Transverse colon (tissue), 4 donors: ENCODE measurements at regions not wholly inside any gene's neighbourhood (a gene's known extent, or its start where the extent isn't known, plus 50 kb on each side); places are given as distances from the start of the nearest gene placed in this dataset.

Experiments
- DNase-seq: peaks from one replicate; pipeline ENCODE4 v3.0.0-alpha.2; 2019
- H3K27ac ChIP-seq, 4 donors: fragments of 200-600 bp; sonication (generic); 2 replicates each; pipeline ENCODE4 v1.5.1; 2016 to 2018; ENCODE audit warnings: inconsistent platforms in 4 of 4
- H3K27me3 ChIP-seq: fragments of 200-600 bp; sonication (generic); 2 replicates; pipeline ENCODE4 v1.5.1; 2017; ENCODE audit warnings: inconsistent platforms
- H3K36me3 ChIP-seq, 4 donors: fragments of 200-600 bp; sonication (generic); 2 replicates each; pipeline ENCODE4 v1.5.1; 2017 to 2019; ENCODE audit warnings: inconsistent platforms in 4 of 4
- H3K4me1 ChIP-seq, 4 donors: fragments of 200-600 bp; sonication (generic); 2 replicates each; pipeline ENCODE4 v1.5.1; 2017 to 2020; ENCODE audit warnings: inconsistent platforms in 4 of 4
- H3K4me3 ChIP-seq, 4 donors: fragments of 200-600 bp; sonication (generic); 1 replicate in 1 of 4; 2 replicates in 3 of 4; pipeline versions ENCODE4 v1.5.1 to v1.6.1; 2017 to 2019; ENCODE audit warnings: inconsistent platforms in 4 of 4
- H3K9me3 ChIP-seq, 2 donors: fragments of 200-600 bp; sonication (generic); 2 replicates each; pipeline ENCODE4 v1.5.1; 2017 to 2019; ENCODE audit warnings: inconsistent platforms in 2 of 2
- EP300 ChIP-seq: sonication (generic); formaldehyde crosslinking; IDR thresholded peaks from one replicate; pipeline ENCODE4 v1.6.1; 2017; ENCODE audit warnings: antibody characterized with exemption, low read depth
- POLR2A ChIP-seq: fragments of 450-650 bp; IDR thresholded peaks from one replicate; pipeline ENCODE4 v1.6.1; 2016; ENCODE audit warnings: antibody characterized with exemption, mild to moderate bottlenecking, moderate library complexity
- POLR2AphosphoS5 ChIP-seq, 3 donors: sonication (generic); formaldehyde crosslinking; IDR thresholded peaks; one replicate each; pipeline ENCODE4 v1.6.1; 2016; ENCODE audit warnings: antibody characterized with exemption in 3 of 3
- WGBS, 2 donors: methylation state at CpG; one replicate each; pipeline ENCODE4 v1.1.5; 2018; ENCODE audit warnings: low coverage in 1 of 2; 5-methylcytosine and 5-hydroxymethylcytosine counted together
- in situ Hi-C, 4 donors: fragments of 200-750 bp; cut with MboI; loops; one replicate each; pipeline versions ENCODE4 v1.15.0 to v1.15.1; 2017; ENCODE audit warnings: low sequenced_read_pairs in 3 of 4, low pct_ligation_motif_present in 1 of 4, low pct_unique_long_range_greater_than_20kb in 1 of 4
- intact Hi-C: fragments of 100-400 bp; cut with DNase I; formaldehyde crosslinking; loops from one replicate; pipeline ENCODE4 v1.15.1; 2023; ENCODE audit warnings: low total_unique reads
- TF ChIP-seq, protein P1 (sequence below), 5 experiments: fragments of 200-600 bp in 3 of 5; fragments of 450-650 bp in 2 of 5; sonication (generic) in 3 of 5; IDR thresholded peaks; 1 replicate in 2 of 5; 2 replicates in 3 of 5; pipeline ENCODE4 v1.5.1; 2016 to 2017; ENCODE audit warnings: antibody characterized with exemption in 5 of 5, inconsistent platforms in 3 of 5, mild to moderate bottlenecking in 2 of 5, moderate library complexity in 1 of 5

DNA sequence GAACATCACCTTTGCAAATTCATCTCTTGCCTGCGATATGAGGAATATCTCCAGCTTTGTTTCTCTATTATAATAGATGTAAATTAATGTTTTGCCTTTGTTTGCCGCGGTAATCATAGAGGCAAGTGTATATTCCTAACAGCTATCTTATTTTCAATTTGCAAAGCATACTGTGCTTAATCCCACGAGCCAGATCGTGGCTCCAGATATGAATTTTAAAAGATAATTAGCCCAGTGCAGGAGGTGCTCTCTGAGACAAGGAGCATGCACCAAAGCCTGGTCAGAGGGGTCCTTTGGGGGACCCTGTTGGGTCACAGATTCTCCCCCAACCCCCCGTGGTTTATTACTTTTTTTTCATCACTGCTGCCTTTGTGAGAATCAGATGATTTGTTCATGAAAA, 1087.5 kb downstream of the BCL11B start:
- H3K36me3 ChIP-seq = no peaks in the 10 kb centered on the region
- in situ Hi-C loops = no loop called here
- DNase-seq = no peak
- no peaks in the 10 kb centered on the region for H3K4me1 ChIP-seq
- no peaks in the 10 kb centered on the region for H3K9me3 ChIP-seq
- no peak overlapping the region for H3K27ac ChIP-seq
- no peak for TF ChIP-seq EP300
- H3K27me3 ChIP-seq = no peaks in the 10 kb centered on the region
- 79 to 80% methylated on average over 5 to 6 of the region's 6 CpGs for WGBS, 2 donors
- intact Hi-C loops = no loop called here
- H3K4me3 ChIP-seq = no peak overlapping the region

DNA sequence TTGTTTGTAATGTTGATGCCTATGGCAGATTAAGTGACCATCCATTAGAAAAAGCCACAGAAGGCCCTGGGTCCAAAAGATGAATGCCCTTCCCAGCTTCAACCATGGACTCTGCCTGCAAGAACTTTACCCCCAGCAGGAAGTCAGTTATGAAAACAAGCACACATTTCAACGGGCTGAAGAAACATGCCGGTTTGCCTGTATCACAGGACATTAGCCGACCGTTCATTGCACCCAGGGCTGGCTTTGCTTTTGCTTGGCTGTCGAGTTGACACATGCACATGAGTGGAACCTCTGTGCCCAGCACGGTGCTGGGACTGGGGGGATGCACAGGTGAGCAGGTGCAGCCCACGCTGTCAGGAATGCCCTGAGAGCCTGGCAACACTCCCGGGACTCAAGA, 1087.0 kb downstream of the BCL11B start:
- no peaks in the 10 kb centered on the region for H3K9me3 ChIP-seq
- no peak overlapping the region for H3K27ac ChIP-seq
- TF ChIP-seq, protein P1, sequence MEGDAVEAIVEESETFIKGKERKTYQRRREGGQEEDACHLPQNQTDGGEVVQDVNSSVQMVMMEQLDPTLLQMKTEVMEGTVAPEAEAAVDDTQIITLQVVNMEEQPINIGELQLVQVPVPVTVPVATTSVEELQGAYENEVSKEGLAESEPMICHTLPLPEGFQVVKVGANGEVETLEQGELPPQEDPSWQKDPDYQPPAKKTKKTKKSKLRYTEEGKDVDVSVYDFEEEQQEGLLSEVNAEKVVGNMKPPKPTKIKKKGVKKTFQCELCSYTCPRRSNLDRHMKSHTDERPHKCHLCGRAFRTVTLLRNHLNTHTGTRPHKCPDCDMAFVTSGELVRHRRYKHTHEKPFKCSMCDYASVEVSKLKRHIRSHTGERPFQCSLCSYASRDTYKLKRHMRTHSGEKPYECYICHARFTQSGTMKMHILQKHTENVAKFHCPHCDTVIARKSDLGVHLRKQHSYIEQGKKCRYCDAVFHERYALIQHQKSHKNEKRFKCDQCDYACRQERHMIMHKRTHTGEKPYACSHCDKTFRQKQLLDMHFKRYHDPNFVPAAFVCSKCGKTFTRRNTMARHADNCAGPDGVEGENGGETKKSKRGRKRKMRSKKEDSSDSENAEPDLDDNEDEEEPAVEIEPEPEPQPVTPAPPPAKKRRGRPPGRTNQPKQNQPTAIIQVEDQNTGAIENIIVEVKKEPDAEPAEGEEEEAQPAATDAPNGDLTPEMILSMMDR (IDR thresholded peaks at IDR 0.05) = no peak
- TF ChIP-seq EP300 (no peak), POLR2AphosphoS5 (IDR thresholded peaks at IDR 0.05) (no peak), POLR2A (no peak)
- no peaks in the 10 kb centered on the region for H3K4me1 ChIP-seq
- intact Hi-C loops = no loop called here
- no peaks in the 10 kb centered on the region for H3K36me3 ChIP-seq
- WGBS, 2 donors = 62% methylated on average over 8 of the region's 8 CpGs; no CpG with 5 or more reads in 1 of the 2 donors
- no peak overlapping the region for H3K4me3 ChIP-seq
- H3K27me3 ChIP-seq = no peaks in the 10 kb centered on the region
- no peak for DNase-seq
- in situ Hi-C loops = no loop called here

DNA sequence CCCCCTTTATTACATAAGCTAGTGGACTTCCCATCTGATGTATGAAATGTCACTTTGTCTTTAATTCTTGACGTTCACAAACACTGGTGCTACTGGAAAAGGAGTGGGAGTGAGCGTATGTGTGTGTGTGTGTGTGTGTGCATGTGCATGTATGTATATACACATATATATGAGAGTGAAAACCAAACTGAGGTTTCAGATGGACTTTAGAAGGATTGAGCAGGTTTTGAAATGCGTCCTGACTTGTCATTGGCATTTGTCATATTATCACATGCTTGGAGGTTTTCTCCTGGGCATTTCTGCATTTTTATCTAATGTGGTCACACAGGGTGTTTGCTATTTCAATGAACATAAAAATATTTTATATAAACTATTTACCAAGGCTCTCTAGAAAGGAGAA, 1085.9 kb downstream of the BCL11B start:
- Histone ChIP-seq H3K4me1 (no peaks in the 10 kb centered on the region), H3K9me3 (no peaks in the 10 kb centered on the region), H3K27ac (no peak overlapping the region), H3K4me3 (no peak overlapping the region), H3K36me3 (no peaks in the 10 kb centered on the region), H3K27me3 (no peaks in the 10 kb centered on the region)
- intact Hi-C loops = no loop called here
- TF ChIP-seq EP300 (no peak), POLR2A (no peak), POLR2AphosphoS5 (IDR thresholded peaks at IDR 0.05) (no peak)
- TF ChIP-seq, protein P1 (IDR thresholded peaks at IDR 0.05) = no peak
- no peak for DNase-seq
- 76 to 83% methylated on average over 2 to 3 of the region's 3 CpGs for WGBS, 2 donors
- in situ Hi-C loops = no loop called here

DNA sequence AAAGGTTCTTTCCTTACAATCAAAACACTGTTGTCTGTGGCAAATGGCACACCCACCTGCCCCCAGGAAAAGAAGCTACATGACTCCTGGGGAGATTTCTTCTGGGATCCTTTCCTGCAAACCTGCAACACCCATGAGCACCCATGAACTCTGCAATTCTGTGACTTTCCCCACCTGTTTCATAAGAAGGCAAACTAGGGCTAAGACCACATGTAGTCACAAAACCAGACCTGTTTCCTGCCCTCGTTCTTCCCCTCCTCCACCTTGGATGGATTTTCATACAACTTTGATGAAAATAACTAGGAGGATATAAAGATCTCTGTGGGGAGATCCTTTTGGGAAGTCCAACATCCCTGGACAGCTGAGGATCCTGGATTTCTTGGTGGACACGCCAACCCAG, 1084.7 kb downstream of the BCL11B start:
- H3K4me3 ChIP-seq = no peak overlapping the region
- no peak for TF ChIP-seq POLR2A
- TF ChIP-seq, protein P1 (IDR thresholded peaks at IDR 0.05) = no peak
- intact Hi-C loops = no loop called here
- whole genome bisulfite sequencing, 2 donors = 73 to 100% methylated on average over 1 to 2 of the region's 2 CpGs
- DNase-seq = no peak
- no peaks in the 10 kb centered on the region for H3K36me3 ChIP-seq
- H3K27me3 ChIP-seq = no peaks in the 10 kb centered on the region
- no peaks in the 10 kb centered on the region for H3K4me1 ChIP-seq
- in situ Hi-C loops = no loop called here
- no peak overlapping the region for H3K27ac ChIP-seq
- no peaks in the 10 kb centered on the region for H3K9me3 ChIP-seq

DNA sequence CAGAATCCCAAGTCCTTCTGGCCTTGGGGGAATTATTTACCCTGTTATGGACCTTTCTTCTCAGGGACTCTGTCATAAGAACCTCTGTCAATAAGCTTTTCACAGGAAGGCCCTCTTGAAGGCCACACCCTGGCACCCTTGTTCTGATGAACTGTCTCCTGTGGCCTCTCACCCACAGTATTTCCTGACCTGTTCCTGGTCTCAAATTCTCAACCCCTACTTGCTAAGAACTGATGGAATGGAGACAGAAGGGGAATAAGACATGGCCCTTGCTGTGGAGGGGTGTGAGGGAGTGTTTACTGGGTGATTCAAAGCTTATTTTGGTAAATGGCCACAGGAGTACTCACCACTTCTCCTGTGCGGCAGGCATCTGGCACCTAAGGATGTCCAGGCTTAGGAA, 1082.9 kb downstream of the BCL11B start:
- Histone ChIP-seq H3K9me3 (no peaks in the 10 kb centered on the region), H3K4me3 (no peak overlapping the region), H3K4me1 (no peaks in the 10 kb centered on the region), H3K27me3 (no peaks in the 10 kb centered on the region), H3K27ac (peak overlapping the region; percentile 36 to 54 (median 52)), H3K36me3 (no peaks in the 10 kb centered on the region)
- 70 to 83% methylated on average over 1 of the region's 1 CpG for WGBS, 2 donors
- in situ Hi-C loops = no loop called here
- TF ChIP-seq EP300 (no peak), POLR2A (no peak), POLR2AphosphoS5 (IDR thresholded peaks at IDR 0.05) (no peak)
- TF ChIP-seq, protein P1 (IDR thresholded peaks at IDR 0.05) = no peak
- DNase-seq = no peak
- intact Hi-C loops = no loop called here
